ENCODE measurements at regions not wholly inside any gene's neighbourhood (a gene's known extent, or its start where the extent isn't known, plus 50 kb on each side); places are given as distances from the start of the nearest gene placed in this dataset.
A peak's percentile ranks its signal among the peaks of the same experiment; 100 is the strongest.
"Not testable (repeated sequence)": the region's sequence is repeated elsewhere in the genome, so short reads cannot be mapped to it uniquely, and the experiment has no call there.

DNA sequence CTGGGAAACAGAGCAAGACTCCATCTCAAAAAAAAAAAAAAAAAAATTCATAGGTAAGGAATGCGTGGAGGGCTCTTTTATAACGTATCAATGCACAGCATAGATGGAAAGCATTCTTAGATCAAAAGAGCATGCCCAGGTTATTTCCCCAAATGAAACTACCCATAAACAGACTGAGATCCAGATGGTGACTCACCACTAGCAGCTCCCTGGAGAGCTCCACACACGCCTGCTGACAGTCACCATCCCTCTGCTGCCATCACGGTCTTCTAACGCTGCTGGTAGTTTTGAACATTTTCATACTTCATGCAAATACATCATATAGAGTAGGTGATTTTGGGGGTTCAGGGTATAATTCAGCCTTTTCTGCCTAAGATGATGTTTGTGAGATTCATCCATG, 136.9 kb downstream of the ASMT start:
- ChIA-PET CTCF (no interaction called here), POLR2A (no interaction called here)
- H3K4me1 ChIP-seq (ENCODE audit: control insufficient read depth, insufficient read depth, low read length), result no peaks in the 10 kb centered on the region
- H3K27ac ChIP-seq (ENCODE audit: extremely low read depth, low read depth, low read length), result no peak overlapping the region
- no peak overlapping the region for H3K4me3 ChIP-seq (ENCODE audit: low read depth, low read length)
- TF ChIP-seq ZNF202 (tag by site-specific recombination; IDR thresholded peaks at IDR 0.05; ENCODE audit: borderline replicate concordance), result no peak
- TF ChIP-seq ZFP3 (tag by site-specific recombination; IDR thresholded peaks at IDR 0.05; ENCODE audit: low read depth), result no peak
- TF ChIP-seq ZNF248 (tag by site-specific recombination; IDR thresholded peaks at IDR 0.05), result no peak
- TF ChIP-seq ZNF24 (tag by site-specific recombination; IDR thresholded peaks at IDR 0.05), result no peak
- TF ChIP-seq, protein P1, sequence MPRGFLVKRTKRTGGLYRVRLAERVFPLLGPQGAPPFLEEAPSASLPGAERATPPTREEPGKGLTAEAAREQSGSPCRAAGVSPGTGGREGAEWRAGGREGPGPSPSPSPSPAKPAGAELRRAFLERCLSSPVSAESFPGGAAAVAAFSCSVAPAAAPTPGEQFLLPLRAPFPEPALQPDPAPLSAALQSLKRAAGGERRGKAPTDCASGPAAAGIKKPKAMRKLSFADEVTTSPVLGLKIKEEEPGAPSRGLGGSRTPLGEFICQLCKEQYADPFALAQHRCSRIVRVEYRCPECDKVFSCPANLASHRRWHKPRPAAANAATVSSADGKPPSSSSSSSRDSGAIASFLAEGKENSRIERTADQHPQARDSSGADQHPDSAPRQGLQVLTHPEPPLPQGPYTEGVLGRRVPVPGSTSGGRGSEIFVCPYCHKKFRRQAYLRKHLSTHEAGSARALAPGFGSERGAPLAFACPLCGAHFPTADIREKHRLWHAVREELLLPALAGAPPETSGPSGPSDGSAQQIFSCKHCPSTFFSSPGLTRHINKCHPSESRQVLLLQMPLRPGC (tag by site-specific recombination; IDR thresholded peaks at IDR 0.05), result no peak
- TF ChIP-seq ZNF211 (tag by site-specific recombination; IDR thresholded peaks at IDR 0.05; ENCODE audit: low read depth), result no peak
- no peak for TF ChIP-seq ZNF157 (tag by site-specific recombination; IDR thresholded peaks at IDR 0.05)
- TF ChIP-seq ZXDB (tag by site-specific recombination; IDR thresholded peaks at IDR 0.05), result no peak
- TF ChIP-seq ZBTB21 (tag by site-specific recombination; IDR thresholded peaks at IDR 0.05), result no peak
- TF ChIP-seq ZNF174 (tag by site-specific recombination; IDR thresholded peaks at IDR 0.05), result no peak
- no peak for TF ChIP-seq OVOL3 (tag by site-specific recombination; IDR thresholded peaks at IDR 0.05)
- no peak for TF ChIP-seq ZNF112 (tag by site-specific recombination; IDR thresholded peaks at IDR 0.05)
- TF ChIP-seq, protein P2, sequence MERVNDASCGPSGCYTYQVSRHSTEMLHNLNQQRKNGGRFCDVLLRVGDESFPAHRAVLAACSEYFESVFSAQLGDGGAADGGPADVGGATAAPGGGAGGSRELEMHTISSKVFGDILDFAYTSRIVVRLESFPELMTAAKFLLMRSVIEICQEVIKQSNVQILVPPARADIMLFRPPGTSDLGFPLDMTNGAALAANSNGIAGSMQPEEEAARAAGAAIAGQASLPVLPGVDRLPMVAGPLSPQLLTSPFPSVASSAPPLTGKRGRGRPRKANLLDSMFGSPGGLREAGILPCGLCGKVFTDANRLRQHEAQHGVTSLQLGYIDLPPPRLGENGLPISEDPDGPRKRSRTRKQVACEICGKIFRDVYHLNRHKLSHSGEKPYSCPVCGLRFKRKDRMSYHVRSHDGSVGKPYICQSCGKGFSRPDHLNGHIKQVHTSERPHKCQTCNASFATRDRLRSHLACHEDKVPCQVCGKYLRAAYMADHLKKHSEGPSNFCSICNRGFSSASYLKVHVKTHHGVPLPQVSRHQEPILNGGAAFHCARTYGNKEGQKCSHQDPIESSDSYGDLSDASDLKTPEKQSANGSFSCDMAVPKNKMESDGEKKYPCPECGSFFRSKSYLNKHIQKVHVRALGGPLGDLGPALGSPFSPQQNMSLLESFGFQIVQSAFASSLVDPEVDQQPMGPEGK (tag by site-specific recombination; IDR thresholded peaks at IDR 0.05), result no peak
- no peak for TF ChIP-seq ZNF792 (tag by site-specific recombination; IDR thresholded peaks at IDR 0.05)
- no peak for TF ChIP-seq GFI1B (tag by site-specific recombination; IDR thresholded peaks at IDR 0.05)
- TF ChIP-seq ZFP41 (tag by site-specific recombination; IDR thresholded peaks at IDR 0.05; ENCODE audit: borderline replicate concordance), result no peak
- no peaks in the 10 kb centered on the region for H3K36me3 ChIP-seq (ENCODE audit: control insufficient read depth in 2 of 2, insufficient read depth in 1 of 2, low read length in 2 of 2)
- H3K9me3 ChIP-seq (ENCODE audit: control insufficient read depth, insufficient read depth, low read depth, low read length), result no peaks in the 10 kb centered on the region

DNA sequence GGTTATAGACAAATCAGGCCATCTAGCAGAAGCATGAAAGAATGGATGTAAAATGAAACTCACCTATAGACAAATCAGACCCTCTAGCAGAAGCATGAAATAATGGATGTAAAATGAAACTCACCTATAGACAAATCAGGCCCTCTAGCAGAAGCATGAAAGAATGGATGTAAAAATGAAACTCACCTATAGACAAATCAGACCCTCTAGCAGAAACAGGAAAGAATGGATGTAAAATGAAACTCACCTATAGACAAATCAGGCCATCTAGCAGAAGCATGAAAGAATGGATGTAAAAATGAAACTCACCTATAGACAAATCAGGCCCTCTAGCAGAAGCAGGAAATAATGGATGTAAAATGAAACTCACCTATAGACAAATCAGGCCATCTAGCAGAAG, 137.9 kb downstream of the ASMT start:
- not testable (repeated sequence) for H3K9me3 ChIP-seq (ENCODE audit: control insufficient read depth, insufficient read depth, low read depth, low read length); H3K27ac ChIP-seq (ENCODE audit: extremely low read depth, low read depth, low read length)
- TF ChIP-seq ZBTB17 (tag by site-specific recombination; IDR thresholded peaks at IDR 0.05), result peak; percentile 94

DNA sequence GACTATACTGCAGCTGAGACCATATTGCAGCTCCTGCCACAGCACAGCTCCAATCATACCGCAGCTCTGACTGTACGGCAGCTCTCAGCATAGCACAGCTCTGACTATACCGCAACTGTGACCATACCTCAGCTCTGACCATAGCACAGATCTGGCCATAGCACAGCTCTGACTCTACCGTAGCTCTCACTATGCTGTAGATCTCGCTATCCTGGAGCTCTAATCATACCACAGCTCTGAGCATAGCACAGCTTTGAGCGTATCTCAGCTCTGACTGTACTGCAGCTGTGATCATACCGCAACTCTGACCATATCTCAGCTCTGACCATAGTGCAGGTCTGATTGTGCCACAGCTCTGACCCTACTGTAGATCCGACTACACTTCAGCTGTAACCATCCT, 139.2 kb downstream of the ASMT start:
- TF ChIP-seq, protein P3, sequence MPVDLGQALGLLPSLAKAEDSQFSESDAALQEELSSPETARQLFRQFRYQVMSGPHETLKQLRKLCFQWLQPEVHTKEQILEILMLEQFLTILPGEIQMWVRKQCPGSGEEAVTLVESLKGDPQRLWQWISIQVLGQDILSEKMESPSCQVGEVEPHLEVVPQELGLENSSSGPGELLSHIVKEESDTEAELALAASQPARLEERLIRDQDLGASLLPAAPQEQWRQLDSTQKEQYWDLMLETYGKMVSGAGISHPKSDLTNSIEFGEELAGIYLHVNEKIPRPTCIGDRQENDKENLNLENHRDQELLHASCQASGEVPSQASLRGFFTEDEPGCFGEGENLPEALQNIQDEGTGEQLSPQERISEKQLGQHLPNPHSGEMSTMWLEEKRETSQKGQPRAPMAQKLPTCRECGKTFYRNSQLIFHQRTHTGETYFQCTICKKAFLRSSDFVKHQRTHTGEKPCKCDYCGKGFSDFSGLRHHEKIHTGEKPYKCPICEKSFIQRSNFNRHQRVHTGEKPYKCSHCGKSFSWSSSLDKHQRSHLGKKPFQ (tag by site-specific recombination; IDR thresholded peaks at IDR 0.05), result no peak
- TF ChIP-seq ZNF266 (tag by site-specific recombination; IDR thresholded peaks at IDR 0.05; ENCODE audit: low read depth), result no peak
- TF ChIP-seq ZNF473 (tag by site-specific recombination; IDR thresholded peaks at IDR 0.05), result no peak
- TF ChIP-seq ZNF658 (tag by site-specific recombination; IDR thresholded peaks at IDR 0.05), result no peak
- no peak for TF ChIP-seq ZNF585B (tag by site-specific recombination; IDR thresholded peaks at IDR 0.05)
- no peak for TF ChIP-seq ZNF221 (tag by site-specific recombination; IDR thresholded peaks at IDR 0.05; ENCODE audit: borderline replicate concordance)
- POLR2A ChIA-PET, result no interaction called here
- CTCF ChIA-PET, result no interaction called here

More for the DNA sequence above, 137.9 kb downstream of the ASMT start:
- H3K4me1 ChIP-seq (ENCODE audit: control insufficient read depth, insufficient read depth, low read length); H3K36me3 ChIP-seq (ENCODE audit: control insufficient read depth in 2 of 2, insufficient read depth in 1 of 2, low read length in 2 of 2); CTCF ChIA-PET; POLR2A ChIA-PET; H3K4me3 ChIP-seq (ENCODE audit: low read depth, low read length): not testable (repeated sequence)

More for the DNA sequence above, 139.2 kb downstream of the ASMT start:
- no peaks in the 10 kb centered on the region for H3K36me3 ChIP-seq (ENCODE audit: control insufficient read depth in 2 of 2, insufficient read depth in 1 of 2, low read length in 2 of 2)
- no peak overlapping the region for H3K27ac ChIP-seq (ENCODE audit: extremely low read depth, low read depth, low read length)
- no peak overlapping the region for H3K4me3 ChIP-seq (ENCODE audit: low read depth, low read length)
- H3K4me1 ChIP-seq (ENCODE audit: control insufficient read depth, insufficient read depth, low read length), result no peaks in the 10 kb centered on the region
- no peaks in the 10 kb centered on the region; the same call in 1 of the 2 replicates for H3K9me3 ChIP-seq (ENCODE audit: control insufficient read depth, insufficient read depth, low read depth, low read length)
